NCI-H526 treated with DMSO at 0.1 percent for 48 hours (cell line): ENCODE measurements at regions not wholly inside any gene's neighbourhood (a gene's known extent, or its start where the extent isn't known, plus 50 kb on each side); places are given as distances from the start of the nearest gene placed in this dataset.

ENCODE experiments used
- DNase-seq: peaks from one replicate; lab custom pipeline; 2025; lab: John Stamatoyannopoulos, UW

GRCh38 chr5:160511280-160511929, 89.8 kb downstream of the PTTG1 start:
- no peak for DNase-seq
